Mesenchymal stem cell (in vitro differentiated cells and primary cell): ENCODE measurements at regions not wholly inside any gene's neighbourhood (a gene's known extent, or its start where the extent isn't known, plus 50 kb on each side); places are given as distances from the start of the nearest gene placed in this dataset.
"Not testable (repeated sequence)": the region's sequence is repeated elsewhere in the genome, so short reads cannot be mapped to it uniquely, and the experiment has no call there.

Experiments
- DNase-seq: peaks from one replicate; pipeline ENCODE4 v3.0.0-alpha.2; 2013
- H2AFZ ChIP-seq: one replicate; pipeline ENCODE4 v1.6.1; 2013; ENCODE audit warnings: low read depth, mild to moderate bottlenecking, control low read depth, inconsistent platforms, low read length, moderate library complexity
- H2AK5ac ChIP-seq: 2 replicates; pipeline ENCODE4 v1.6.1; 2013; ENCODE audit warnings: low read length, moderate library complexity, mild to moderate bottlenecking, inconsistent platforms; ENCODE audit not compliant: severe bottlenecking
- H2BK120ac ChIP-seq: one replicate; pipeline ENCODE4 v1.6.1; 2013; ENCODE audit warnings: low read depth, mild to moderate bottlenecking, inconsistent platforms, low read length, moderate library complexity
- H2BK12ac ChIP-seq, 2 experiments: one replicate each; pipeline ENCODE4 v1.6.1; 2013; ENCODE audit warnings: inconsistent platforms in 2 of 2, low read length in 2 of 2, mild to moderate bottlenecking in 2 of 2, moderate library complexity in 2 of 2, control low read depth in 1 of 2
- H2BK15ac ChIP-seq: one replicate; pipeline ENCODE4 v1.6.1; 2013; ENCODE audit warnings: mild to moderate bottlenecking, low read depth, inconsistent platforms; ENCODE audit not compliant: poor library complexity, severe bottlenecking
- H2BK5ac ChIP-seq: 2 replicates; pipeline ENCODE4 v1.6.1; 2013; ENCODE audit warnings: low read depth, mild to moderate bottlenecking, low read length, control low read depth, inconsistent platforms; ENCODE audit not compliant: poor library complexity, severe bottlenecking
- H3K14ac ChIP-seq, 2 experiments: one replicate each; pipeline ENCODE4 v1.6.1; 2013; ENCODE audit warnings: inconsistent platforms in 2 of 2, low read length in 2 of 2, control low read depth in 1 of 2, mild to moderate bottlenecking in 1 of 2, moderate library complexity in 1 of 2
- H3K18ac ChIP-seq, 2 experiments: one replicate each; pipeline ENCODE4 v1.6.1; 2013; ENCODE audit warnings: inconsistent platforms in 2 of 2, low read length in 2 of 2, control low read depth in 1 of 2, low read depth in 1 of 2, mild to moderate bottlenecking in 1 of 2
- H3K23ac ChIP-seq, 2 experiments: one replicate each; pipeline ENCODE4 v1.6.1; 2013; ENCODE audit warnings: inconsistent platforms in 2 of 2, low read length in 2 of 2, mild to moderate bottlenecking in 2 of 2, moderate library complexity in 2 of 2, control low read depth in 1 of 2
- H3K27ac ChIP-seq: 2 replicates; pipeline ENCODE4 v1.5.1; 2013; ENCODE audit warnings: mild to moderate bottlenecking, moderate library complexity, low read length, control low read depth, inconsistent platforms; ENCODE audit not compliant: poor library complexity, severe bottlenecking
- H3K27me3 ChIP-seq, 2 experiments: 2 replicates each; pipeline versions ENCODE4 v1.6.1 to v1.7.0; 2013; ENCODE audit warnings: low read length in 2 of 2, mild to moderate bottlenecking in 2 of 2, moderate library complexity in 2 of 2, control low read depth in 1 of 2, inconsistent platforms in 1 of 2; ENCODE audit not compliant: control insufficient read depth in 1 of 2, insufficient read depth in 1 of 2
- H3K36me3 ChIP-seq, 2 experiments: 2 replicates each; pipeline versions ENCODE4 v1.6.1 to v1.7.0; 2013; ENCODE audit warnings: low read length in 2 of 2, control low read depth in 1 of 2, inconsistent platforms in 1 of 2, low read depth in 1 of 2, mild to moderate bottlenecking in 1 of 2; ENCODE audit not compliant: insufficient read depth in 2 of 2, control insufficient read depth in 1 of 2
- H3K4ac ChIP-seq, 2 experiments: one replicate each; pipeline ENCODE4 v1.6.1; 2013; ENCODE audit warnings: inconsistent platforms in 2 of 2, low read length in 2 of 2, mild to moderate bottlenecking in 2 of 2, moderate library complexity in 2 of 2, control low read depth in 1 of 2, low read depth in 1 of 2
- H3K4me1 ChIP-seq: 2 replicates; pipeline ENCODE4 v1.6.1; 2013; ENCODE audit warnings: low read depth, low read length, control low read depth; ENCODE audit not compliant: control insufficient read depth, insufficient read depth
- H3K4me2 ChIP-seq: 2 replicates; pipeline ENCODE4 v1.6.1; 2013; ENCODE audit warnings: low read length, mild to moderate bottlenecking, inconsistent platforms; ENCODE audit not compliant: poor library complexity, severe bottlenecking
- H3K4me3 ChIP-seq, 2 experiments: 2 replicates each; pipeline versions ENCODE4 v1.5.1 to v1.7.0; 2013; ENCODE audit warnings: low read length in 2 of 2, mild to moderate bottlenecking in 2 of 2, control low read depth in 1 of 2, low read depth in 1 of 2; ENCODE audit not compliant: insufficient read depth in 1 of 2
- H3K79me1 ChIP-seq: replicated peaks from 2 replicates; pipeline ENCODE4 v1.6.1; 2013; ENCODE audit warnings: mild to moderate bottlenecking, control low read depth, low read length, inconsistent platforms; ENCODE audit not compliant: poor library complexity, severe bottlenecking
- H3K9ac ChIP-seq: 2 replicates; pipeline ENCODE4 v1.7.0; 2013; ENCODE audit warnings: mild to moderate bottlenecking, low read length, moderate library complexity
- H3K9me3 ChIP-seq: 2 replicates; pipeline ENCODE4 v1.7.0; 2013; ENCODE audit warnings: mild to moderate bottlenecking, low read length; ENCODE audit not compliant: control insufficient read depth
- H4K8ac ChIP-seq: one replicate; pipeline ENCODE4 v1.6.1; 2013; ENCODE audit warnings: inconsistent platforms, mild to moderate bottlenecking, low read length, moderate library complexity
- H4K91ac ChIP-seq: one replicate; pipeline ENCODE4 v1.6.1; 2013; ENCODE audit warnings: mild to moderate bottlenecking, low read length, inconsistent platforms
- WGBS: methylation state at CpG from one replicate; pipeline ENCODE4 v1.1.7; 2013; ENCODE audit warnings: mixed read lengths; 5-methylcytosine and 5-hydroxymethylcytosine counted together

- H3K36me3 ChIP-seq, H3K4me1 ChIP-seq, H3K9ac ChIP-seq, H3K4me2 ChIP-seq, H3K4ac ChIP-seq, H2BK5ac ChIP-seq, H2BK15ac ChIP-seq, H3K23ac ChIP-seq, H3K79me1 ChIP-seq, H3K27me3 ChIP-seq, H4K91ac ChIP-seq, H3K27ac ChIP-seq, H3K9me3 ChIP-seq, H2AFZ ChIP-seq, H4K8ac ChIP-seq, H2BK12ac ChIP-seq, H3K4me3 ChIP-seq, H3K18ac ChIP-seq, H3K14ac ChIP-seq, H2BK120ac ChIP-seq, DNase-seq, H2AK5ac ChIP-seq: not testable (repeated sequence)
- WGBS = 73% methylated on average over 3 of the region's 4 CpGs
These were observed 149.8 kb upstream of the EEF2KMT start for GRCh38 chr16:5247403-5247802.

- not testable (repeated sequence) for H3K27ac ChIP-seq, H4K91ac ChIP-seq, H3K36me3 ChIP-seq, H3K9me3 ChIP-seq, H2BK15ac ChIP-seq, H3K4me3 ChIP-seq, H2BK5ac ChIP-seq, H2AFZ ChIP-seq, H3K23ac ChIP-seq, DNase-seq, H3K14ac ChIP-seq, H3K4me2 ChIP-seq, H3K4ac ChIP-seq, H3K18ac ChIP-seq, H3K79me1 ChIP-seq, H3K4me1 ChIP-seq, H2AK5ac ChIP-seq, H2BK12ac ChIP-seq, H3K9ac ChIP-seq, H2BK120ac ChIP-seq, H4K8ac ChIP-seq
- H3K27me3 ChIP-seq = peaks cover 0 to 14% of the 10 kb centered on the region in 2 experiments
- 0% methylated on average over 1 of the region's 18 CpGs for WGBS
These were observed 142.7 kb upstream of the EEF2KMT start for GRCh38 chr16:5240278-5240626.

GRCh38 chr16:5239472-5240277, 142.1 kb upstream of the EEF2KMT start:
- H4K8ac ChIP-seq, H3K18ac ChIP-seq, H3K9ac ChIP-seq, H3K79me1 ChIP-seq, H4K91ac ChIP-seq, H2BK120ac ChIP-seq, DNase-seq, H3K27ac ChIP-seq, H3K9me3 ChIP-seq, H3K4me1 ChIP-seq, H3K4me2 ChIP-seq, H3K14ac ChIP-seq, H2BK5ac ChIP-seq, H3K4me3 ChIP-seq, H2AFZ ChIP-seq, H3K4ac ChIP-seq, H2BK15ac ChIP-seq, H3K36me3 ChIP-seq, H2AK5ac ChIP-seq, H3K23ac ChIP-seq, H2BK12ac ChIP-seq: not testable (repeated sequence)
- WGBS = 0% methylated on average over 6 of the region's 89 CpGs
- H3K27me3 ChIP-seq = peaks cover 0 to 14% of the 10 kb centered on the region in 2 experiments

GRCh38 chr16:5235119-5235518, 137.5 kb upstream of the EEF2KMT start:
- whole genome bisulfite sequencing = 65% methylated on average over 7 of the region's 8 CpGs

More at GRCh38 chr16:5235119-5235518, 137.5 kb upstream of the EEF2KMT start:
- Histone ChIP-seq H2AFZ (no peak overlapping the region), H3K27me3 (peaks cover 0 to 6% of the 10 kb centered on the region in 2 experiments), H2AK5ac (no peak overlapping the region), H3K4me1 (no peaks in the 10 kb centered on the region), H2BK120ac (no peak overlapping the region), H3K9me3 (no peaks in the 10 kb centered on the region), H3K4me2 (no peak overlapping the region), H3K36me3 (no peaks in the 10 kb centered on the region), H2BK15ac (no peak overlapping the region), H3K27ac (no peak overlapping the region), H3K14ac (no peak overlapping the region), H3K4me3 (no peak overlapping the region), H3K79me1 (no peaks in the 10 kb centered on the region), H3K23ac (no peak overlapping the region), H4K91ac (no peak overlapping the region), H3K18ac (no peak overlapping the region), H3K4ac (no peak overlapping the region), H4K8ac (no peak overlapping the region), H2BK5ac (no peak overlapping the region), H2BK12ac (no peak overlapping the region), H3K9ac (no peak overlapping the region)
- DNase-seq = no peak
